ENCODE measurements at regions not wholly inside any gene's neighbourhood (a gene's known extent, or its start where the extent isn't known, plus 50 kb on each side); places are given as distances from the start of the nearest gene placed in this dataset.
A peak's percentile ranks its signal among the peaks of the same experiment; 100 is the strongest.

- Histone ChIP-seq H3K9ac (ENCODE audit: low read depth, low read length) (no peak overlapping the region), H3K4me3 (ENCODE audit: low read length) (no peak overlapping the region), H3K9me3 (ENCODE audit: insufficient read depth, low read depth, low read length) (0 out of 2 replicates have a peak, but pooled peaks cover 4% of the 10 kb centered on the region), H3K4me1 (ENCODE audit: insufficient read depth, low read length) (peaks cover 14% of the 10 kb centered on the region), H3K27ac (ENCODE audit: low read depth, low read length) (no peak overlapping the region), H3K36me3 (ENCODE audit: insufficient read depth, low read length) (no peaks in the 10 kb centered on the region), H3K27me3 (ENCODE audit: insufficient read depth, low read length) (no peaks in the 10 kb centered on the region)
- 94% methylated on average over 7 of the region's 7 CpGs for WGBS
Measured at GRCh38 chr5:157930710-157931109, 71.8 kb upstream of the CLINT1 start.

GRCh38 chr5:157926977-157927376 lies 68.0 kb upstream of the CLINT1 start:
- peak overlapping the region; percentile 29; the same call in 1 of the 2 replicates for H3K27ac ChIP-seq (ENCODE audit: low read depth, low read length)
- no peaks in the 10 kb centered on the region for H3K36me3 ChIP-seq (ENCODE audit: insufficient read depth, low read length)
- no peaks in the 10 kb centered on the region for H3K27me3 ChIP-seq (ENCODE audit: insufficient read depth, low read length)
- peaks cover 22% of the 10 kb centered on the region for H3K4me1 ChIP-seq (ENCODE audit: insufficient read depth, low read length)
- WGBS = 6% methylated on average over 4 of the region's 4 CpGs
- no peak overlapping the region for H3K9ac ChIP-seq (ENCODE audit: low read depth, low read length)
- no peaks in the 10 kb centered on the region for H3K9me3 ChIP-seq (ENCODE audit: insufficient read depth, low read depth, low read length)
- H3K4me3 ChIP-seq (ENCODE audit: low read length) = no peak overlapping the region

- no peak overlapping the region for H3K4me3 ChIP-seq (ENCODE audit: low read length)
- peak overlapping the region; percentile 29; the same call in 1 of the 2 replicates for H3K27ac ChIP-seq (ENCODE audit: low read depth, low read length)
- no peaks in the 10 kb centered on the region for H3K36me3 ChIP-seq (ENCODE audit: insufficient read depth, low read length)
- no peaks in the 10 kb centered on the region for H3K27me3 ChIP-seq (ENCODE audit: insufficient read depth, low read length)
- H3K4me1 ChIP-seq (ENCODE audit: insufficient read depth, low read length) = peaks cover 27% of the 10 kb centered on the region
- no peak overlapping the region for H3K9ac ChIP-seq (ENCODE audit: low read depth, low read length)
- 75% methylated on average over 14 of the region's 14 CpGs for whole genome bisulfite sequencing
- no peaks in the 10 kb centered on the region for H3K9me3 ChIP-seq (ENCODE audit: insufficient read depth, low read depth, low read length)
Measured at GRCh38 chr5:157925786-157926671, 67.1 kb upstream of the CLINT1 start.

DNA sequence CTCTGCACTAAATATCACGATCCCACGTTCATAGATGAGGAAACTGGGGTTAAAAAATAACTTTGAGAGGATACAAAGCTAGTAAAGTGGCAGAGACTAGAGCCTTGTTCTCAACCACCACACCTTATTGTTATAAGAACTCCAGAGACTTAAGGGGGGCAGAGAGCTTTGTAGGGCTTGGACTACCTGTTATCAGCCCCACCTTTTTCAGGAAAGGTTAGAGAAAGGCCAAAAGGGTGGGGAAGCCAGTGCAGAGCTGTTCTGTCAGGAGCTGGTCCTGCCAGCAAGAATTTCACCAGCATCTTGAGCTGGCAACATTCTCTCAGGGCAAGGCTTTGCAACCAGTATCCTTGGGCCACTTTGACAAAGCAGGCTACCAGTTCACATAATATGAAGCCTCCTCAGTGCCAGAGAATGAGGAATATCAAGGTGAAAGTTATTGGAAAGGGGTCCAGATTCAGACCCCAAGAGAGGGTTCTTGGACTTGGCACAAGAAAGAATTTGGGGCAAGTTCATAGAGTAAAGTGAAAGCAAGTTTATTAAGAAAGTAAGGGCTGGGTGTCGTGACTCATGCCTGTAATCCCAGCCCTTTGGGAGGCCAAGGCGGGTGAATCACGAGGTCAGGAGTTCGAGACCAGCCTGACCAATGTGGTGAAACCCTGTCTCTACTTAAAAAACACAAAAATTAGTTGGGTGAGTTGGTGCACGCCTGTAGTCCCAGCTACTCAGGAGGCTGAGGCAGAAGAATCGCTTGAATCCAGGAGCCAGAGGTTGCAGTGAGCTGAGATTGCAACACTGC lies 66.2 kb upstream of the CLINT1 start:
- Histone ChIP-seq H3K4me3 (ENCODE audit: low read length) (no peak overlapping the region), H3K9me3 (ENCODE audit: insufficient read depth, low read depth, low read length) (no peaks in the 10 kb centered on the region), H3K27ac (ENCODE audit: low read depth, low read length) (no peak overlapping the region), H3K27me3 (ENCODE audit: insufficient read depth, low read length) (no peaks in the 10 kb centered on the region), H3K36me3 (ENCODE audit: insufficient read depth, low read length) (no peaks in the 10 kb centered on the region), H3K4me1 (ENCODE audit: insufficient read depth, low read length) (peaks cover 27% of the 10 kb centered on the region), H3K9ac (ENCODE audit: low read depth, low read length) (no peak overlapping the region)
- WGBS = 97% methylated on average over 6 of the region's 8 CpGs

GRCh38 chr5:157924490-157924889 lies 65.5 kb upstream of the CLINT1 start:
- H3K9ac ChIP-seq (ENCODE audit: low read depth, low read length) = no peak overlapping the region
- H3K9me3 ChIP-seq (ENCODE audit: insufficient read depth, low read depth, low read length) = no peaks in the 10 kb centered on the region
- H3K27me3 ChIP-seq (ENCODE audit: insufficient read depth, low read length) = no peaks in the 10 kb centered on the region
- WGBS = 78% methylated on average over 2 of the region's 2 CpGs
- peaks cover 27% of the 10 kb centered on the region for H3K4me1 ChIP-seq (ENCODE audit: insufficient read depth, low read length)
- no peaks in the 10 kb centered on the region for H3K36me3 ChIP-seq (ENCODE audit: insufficient read depth, low read length)
- H3K27ac ChIP-seq (ENCODE audit: low read depth, low read length) = no peak overlapping the region
- H3K4me3 ChIP-seq (ENCODE audit: low read length) = no peak overlapping the region

- Histone ChIP-seq H3K27me3 (ENCODE audit: insufficient read depth, low read length) (no peaks in the 10 kb centered on the region), H3K36me3 (ENCODE audit: insufficient read depth, low read length) (no peaks in the 10 kb centered on the region), H3K9ac (ENCODE audit: low read depth, low read length) (no peak overlapping the region), H3K9me3 (ENCODE audit: insufficient read depth, low read depth, low read length) (no peaks in the 10 kb centered on the region), H3K4me1 (ENCODE audit: insufficient read depth, low read length) (peaks cover 27% of the 10 kb centered on the region), H3K4me3 (ENCODE audit: low read length) (no peak overlapping the region), H3K27ac (ENCODE audit: low read depth, low read length) (no peak overlapping the region)
- WGBS = 58% methylated on average over 3 of the region's 3 CpGs
Measured at GRCh38 chr5:157923765-157924164, 64.8 kb upstream of the CLINT1 start.

GRCh38 chr5:157922026-157922425 lies 63.1 kb upstream of the CLINT1 start:
- Histone ChIP-seq H3K4me3 (ENCODE audit: low read length) (no peak overlapping the region), H3K27me3 (ENCODE audit: insufficient read depth, low read length) (no peaks in the 10 kb centered on the region), H3K9ac (ENCODE audit: low read depth, low read length) (no peak overlapping the region), H3K9me3 (ENCODE audit: insufficient read depth, low read depth, low read length) (no peaks in the 10 kb centered on the region), H3K27ac (ENCODE audit: low read depth, low read length) (no peak overlapping the region), H3K4me1 (ENCODE audit: insufficient read depth, low read length) (peaks cover 27% of the 10 kb centered on the region), H3K36me3 (ENCODE audit: insufficient read depth, low read length) (no peaks in the 10 kb centered on the region)
- 94% methylated on average over 4 of the region's 4 CpGs for WGBS

GRCh38 chr5:157920828-157921170 lies 61.9 kb upstream of the CLINT1 start:
- Histone ChIP-seq H3K4me1 (ENCODE audit: insufficient read depth, low read length) (peaks cover 20% of the 10 kb centered on the region), H3K4me3 (ENCODE audit: low read length) (no peak overlapping the region), H3K9ac (ENCODE audit: low read depth, low read length) (no peak overlapping the region), H3K36me3 (ENCODE audit: insufficient read depth, low read length) (no peaks in the 10 kb centered on the region), H3K27me3 (ENCODE audit: insufficient read depth, low read length) (no peaks in the 10 kb centered on the region), H3K27ac (ENCODE audit: low read depth, low read length) (no peak overlapping the region), H3K9me3 (ENCODE audit: insufficient read depth, low read depth, low read length) (no peaks in the 10 kb centered on the region)
- WGBS = 96% methylated on average over 3 of the region's 3 CpGs

- Histone ChIP-seq H3K4me3 (ENCODE audit: low read length) (no peak overlapping the region), H3K9me3 (ENCODE audit: insufficient read depth, low read depth, low read length) (no peaks in the 10 kb centered on the region), H3K36me3 (ENCODE audit: insufficient read depth, low read length) (no peaks in the 10 kb centered on the region), H3K27ac (ENCODE audit: low read depth, low read length) (no peak overlapping the region), H3K27me3 (ENCODE audit: insufficient read depth, low read length) (no peaks in the 10 kb centered on the region), H3K9ac (ENCODE audit: low read depth, low read length) (no peak overlapping the region), H3K4me1 (ENCODE audit: insufficient read depth, low read length) (peaks cover 20% of the 10 kb centered on the region)
- 88% methylated on average over 14 of the region's 19 CpGs for WGBS
Measured at GRCh38 chr5:157918811-157919742, 60.1 kb upstream of the CLINT1 start.

DNA sequence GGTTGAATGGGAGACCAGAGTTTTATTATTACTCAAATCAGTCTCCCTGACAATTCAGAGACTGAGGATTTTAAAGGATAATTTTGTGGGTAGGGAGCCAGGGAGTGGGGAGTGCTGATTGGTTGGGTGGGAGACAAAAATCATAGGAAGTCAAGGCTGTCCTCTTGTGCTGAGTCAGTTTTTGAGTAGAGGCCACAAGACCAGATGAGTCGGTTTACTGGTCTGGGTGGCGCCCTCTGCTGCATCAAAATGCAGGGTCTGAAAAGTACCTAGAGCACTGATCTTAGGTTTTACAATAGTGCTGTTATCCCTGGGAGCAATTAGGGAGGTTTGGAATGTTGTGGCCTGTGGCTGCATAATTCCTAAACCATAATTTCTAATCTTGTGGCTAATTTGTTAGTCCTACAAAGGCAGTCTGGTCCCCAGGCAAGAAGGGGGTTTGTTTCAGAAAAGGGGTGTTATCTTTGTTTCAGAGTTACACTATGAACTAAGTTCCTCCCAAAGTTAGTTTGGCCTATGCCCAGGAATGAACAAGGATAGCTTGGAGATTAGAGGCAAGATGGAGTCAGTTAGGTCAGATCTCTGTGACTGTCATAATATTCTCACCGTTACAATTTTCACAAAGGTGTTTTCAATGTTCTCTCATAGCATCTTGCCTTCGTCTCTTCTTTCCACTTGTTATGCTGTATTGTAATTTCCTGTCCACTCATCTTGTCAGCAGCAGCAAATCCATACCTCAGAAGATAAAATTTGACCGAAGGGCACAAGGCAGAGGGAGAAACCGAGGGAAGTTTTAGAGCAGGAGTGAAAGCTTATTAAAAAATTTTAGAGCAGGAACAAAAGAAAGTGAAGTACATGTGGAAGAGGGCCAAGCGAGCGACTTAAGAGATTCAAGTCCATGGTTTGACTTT lies 59.2 kb upstream of the CLINT1 start:
- 79% methylated on average over 8 of the region's 8 CpGs for WGBS
- Histone ChIP-seq H3K9me3 (ENCODE audit: insufficient read depth, low read depth, low read length) (no peaks in the 10 kb centered on the region), H3K9ac (ENCODE audit: low read depth, low read length) (no peak overlapping the region), H3K27ac (ENCODE audit: low read depth, low read length) (no peak overlapping the region), H3K4me1 (ENCODE audit: insufficient read depth, low read length) (peaks cover 23% of the 10 kb centered on the region), H3K36me3 (ENCODE audit: insufficient read depth, low read length) (no peaks in the 10 kb centered on the region), H3K4me3 (ENCODE audit: low read length) (no peak overlapping the region), H3K27me3 (ENCODE audit: insufficient read depth, low read length) (no peaks in the 10 kb centered on the region)
